HEK293 (cell line): ENCODE measurements at regions not wholly inside any gene's neighbourhood (a gene's known extent, or its start where the extent isn't known, plus 50 kb on each side); places are given as distances from the start of the nearest gene placed in this dataset.
A peak's percentile ranks its signal among the peaks of the same experiment; 100 is the strongest.

Source experiments
- CTCF ChIA-PET: fragments of 350-600 bp; formaldehyde crosslinking; extraction: SDS; loops from one replicate; lab custom pipeline; 2021; ENCODE audit warnings: antibody characterized with exemption; lab: Yijun Ruan, JAX
- POLR2A ChIA-PET: fragments of 300-600 bp; formaldehyde crosslinking; extraction: SDS; loops from one replicate; lab custom pipeline; 2020; ENCODE audit warnings: antibody characterized with exemption, inconsistent platforms; lab: Yijun Ruan, JAX
- H3K27ac ChIP-seq: fragments of 200-500 bp; sonication (Bioruptor generic); 2 replicates; pipeline ENCODE4 v1.5.1; 2014; ENCODE audit warnings: low read depth, low read length, control low read depth, inconsistent platforms; ENCODE audit errors: extremely low read depth
- H3K36me3 ChIP-seq, 2 experiments: fragments of 200-500 bp in 1 of 2; sonication (Bioruptor generic) in 1 of 2; 1 replicate in 1 of 2; 2 replicates in 1 of 2; pipeline ENCODE4 v1.5.1; 2014 to 2017; ENCODE audit warnings: inconsistent platforms in 2 of 2, low read length in 2 of 2; ENCODE audit not compliant: control insufficient read depth in 2 of 2, insufficient read depth in 1 of 2
- H3K4me1 ChIP-seq: fragments of 200-500 bp; sonication (Bioruptor generic); 2 replicates; pipeline ENCODE4 v1.5.1; 2014; ENCODE audit warnings: mild to moderate bottlenecking, low read length, inconsistent platforms; ENCODE audit not compliant: control insufficient read depth, insufficient read depth
- H3K4me3 ChIP-seq: 2 replicates; pipeline ENCODE4 v1.5.1; 2011; ENCODE audit warnings: low read depth, mild to moderate bottlenecking, control low read depth, low read length, moderate library complexity
- H3K9me3 ChIP-seq: fragments of 200-500 bp; sonication (Bioruptor generic); 2 replicates; pipeline ENCODE4 v1.5.1; 2014; ENCODE audit warnings: low read depth, low read length, inconsistent platforms; ENCODE audit not compliant: control insufficient read depth, insufficient read depth
- EGR2 ChIP-seq: fragments of 450-650 bp; formaldehyde crosslinking; IDR thresholded peaks from 2 replicates; pipeline ENCODE4 v1.5.1; 2016; ENCODE audit warnings: low read depth, missing biosample characterization, missing genetic modification characterization
- IKZF3 ChIP-seq: fragments of 450-650 bp; IDR thresholded peaks from 2 replicates; pipeline ENCODE4 v1.5.0; 2018; ENCODE audit warnings: missing biosample characterization, mild to moderate bottlenecking, missing genetic modification characterization, moderate library complexity
- KLF8 ChIP-seq: fragments of 450-650 bp; formaldehyde crosslinking; IDR thresholded peaks from 2 replicates; pipeline ENCODE4 v1.5.1; 2016; ENCODE audit warnings: missing biosample characterization, missing genetic modification characterization
- MZF1 ChIP-seq: fragments of 450-650 bp; formaldehyde crosslinking; IDR thresholded peaks from 2 replicates; pipeline ENCODE4 v1.5.1; 2017; ENCODE audit warnings: missing biosample characterization, missing genetic modification characterization, borderline replicate concordance
- PRDM1 ChIP-seq: fragments of 450-650 bp; formaldehyde crosslinking; IDR thresholded peaks from 2 replicates; pipeline ENCODE4; 2016; ENCODE audit warnings: missing biosample characterization, missing genetic modification characterization
- ZBTB20 ChIP-seq: fragments of 450-650 bp; formaldehyde crosslinking; IDR thresholded peaks from 2 replicates; pipeline ENCODE4 v1.5.1; 2016; ENCODE audit warnings: missing biosample characterization, missing genetic modification characterization
- ZEB2 ChIP-seq: fragments of 450-650 bp; formaldehyde crosslinking; IDR thresholded peaks from 2 replicates; pipeline ENCODE4 v1.5.1; 2016; ENCODE audit warnings: missing biosample characterization, missing genetic modification characterization
- ZFP69B ChIP-seq: fragments of 450-650 bp; formaldehyde crosslinking; IDR thresholded peaks from 2 replicates; pipeline ENCODE4 v1.5.1; 2016; ENCODE audit warnings: missing biosample characterization, missing genetic modification characterization
- ZIC2 ChIP-seq: fragments of 450-650 bp; formaldehyde crosslinking; IDR thresholded peaks from 2 replicates; pipeline ENCODE4 v1.5.1; 2016; ENCODE audit warnings: missing biosample characterization, missing genetic modification characterization
- ZNF121 ChIP-seq: fragments of 450-650 bp; formaldehyde crosslinking; IDR thresholded peaks from 2 replicates; pipeline ENCODE4 v1.5.1; 2016; ENCODE audit warnings: missing biosample characterization, missing genetic modification characterization
- ZNF133 ChIP-seq: fragments of 450-650 bp; formaldehyde crosslinking; IDR thresholded peaks from 2 replicates; pipeline ENCODE4 v1.5.1; 2016; ENCODE audit warnings: missing biosample characterization, missing genetic modification characterization
- ZNF148 ChIP-seq: fragments of 450-650 bp; formaldehyde crosslinking; IDR thresholded peaks from 2 replicates; pipeline ENCODE4 v1.5.0; 2017; ENCODE audit warnings: missing biosample characterization, missing genetic modification characterization, borderline replicate concordance
- ZNF157 ChIP-seq: fragments of 450-650 bp; formaldehyde crosslinking; IDR thresholded peaks from 2 replicates; pipeline ENCODE4 v1.5.1; 2016; ENCODE audit warnings: missing biosample characterization, missing genetic modification characterization
- ZNF16 ChIP-seq: fragments of 450-650 bp; formaldehyde crosslinking; IDR thresholded peaks from 2 replicates; pipeline ENCODE4 v1.5.1; 2016; ENCODE audit warnings: low read depth, missing biosample characterization, missing genetic modification characterization
- ZNF175 ChIP-seq: fragments of 450-650 bp; formaldehyde crosslinking; IDR thresholded peaks from 2 replicates; pipeline ENCODE4 v1.5.1; 2016; ENCODE audit warnings: missing biosample characterization, missing genetic modification characterization
- ZNF211 ChIP-seq: fragments of 450-650 bp; formaldehyde crosslinking; IDR thresholded peaks from 2 replicates; pipeline ENCODE4 v1.5.1; 2016; ENCODE audit warnings: low read depth, missing biosample characterization, missing genetic modification characterization
- ZNF23 ChIP-seq: fragments of 450-650 bp; formaldehyde crosslinking; IDR thresholded peaks from 2 replicates; pipeline ENCODE4 v1.5.1; 2016; ENCODE audit warnings: missing biosample characterization, missing genetic modification characterization, borderline replicate concordance
- ZNF266 ChIP-seq: fragments of 450-650 bp; formaldehyde crosslinking; IDR thresholded peaks from 2 replicates; pipeline ENCODE4 v1.5.1; 2016; ENCODE audit warnings: missing biosample characterization, missing genetic modification characterization, low read depth
- ZNF335 ChIP-seq: fragments of 450-650 bp; formaldehyde crosslinking; conservative IDR thresholded peaks from 2 replicates; pipeline ENCODE4 v1.5.1; 2016; ENCODE audit warnings: missing biosample characterization, missing genetic modification characterization
- ZNF341 ChIP-seq: fragments of 450-650 bp; formaldehyde crosslinking; IDR thresholded peaks from 2 replicates; pipeline ENCODE4; 2016; ENCODE audit warnings: low read depth, missing biosample characterization, missing genetic modification characterization
- ZNF394 ChIP-seq: fragments of 450-650 bp; formaldehyde crosslinking; IDR thresholded peaks from 2 replicates; pipeline ENCODE4 v1.5.1; 2016; ENCODE audit warnings: missing biosample characterization, missing genetic modification characterization, mild to moderate bottlenecking, moderate library complexity, borderline replicate concordance
- ZNF544 ChIP-seq: fragments of 450-650 bp; formaldehyde crosslinking; IDR thresholded peaks from 2 replicates; pipeline ENCODE4 v1.5.0; 2017; ENCODE audit warnings: missing biosample characterization, missing genetic modification characterization
- ZNF558 ChIP-seq: fragments of 450-650 bp; formaldehyde crosslinking; IDR thresholded peaks from 2 replicates; pipeline ENCODE4 v1.5.1; 2016; ENCODE audit warnings: missing biosample characterization, missing genetic modification characterization
- ZNF621 ChIP-seq: fragments of 450-650 bp; formaldehyde crosslinking; IDR thresholded peaks from 2 replicates; pipeline ENCODE4 v1.5.1; 2017; ENCODE audit warnings: missing biosample characterization, missing genetic modification characterization
- ZNF654 ChIP-seq: fragments of 450-650 bp; formaldehyde crosslinking; IDR thresholded peaks from 2 replicates; pipeline ENCODE4 v1.5.1; 2016; ENCODE audit warnings: low read depth, missing biosample characterization, missing genetic modification characterization
- ZNF692 ChIP-seq: fragments of 450-650 bp; formaldehyde crosslinking; IDR thresholded peaks from 2 replicates; pipeline ENCODE4 v1.5.1; 2016; ENCODE audit warnings: missing biosample characterization, missing genetic modification characterization
- ZNF747 ChIP-seq: fragments of 450-650 bp; formaldehyde crosslinking; IDR thresholded peaks from 2 replicates; pipeline ENCODE4 v1.5.1; 2016; ENCODE audit warnings: missing biosample characterization, missing genetic modification characterization
- ZSCAN30 ChIP-seq: fragments of 450-650 bp; IDR thresholded peaks from 2 replicates; pipeline ENCODE4 v1.5.1; 2018; ENCODE audit warnings: missing biosample characterization, mild to moderate bottlenecking, missing genetic modification characterization, moderate library complexity

- TF ChIP-seq ZNF148 (tag by site-specific recombination) (no peak), PRDM1 (tag by site-specific recombination) (peak; percentile 70), ZNF175 (tag by site-specific recombination) (no peak), EGR2 (tag by site-specific recombination) (peak; percentile 12; the same call in 1 of the 2 replicates), ZNF341 (tag by site-specific recombination) (peak; percentile 27; the same call in 1 of the 2 replicates), ZNF121 (tag by site-specific recombination) (no peak), ZFP69B (peak; percentile 87), ZIC2 (tag by site-specific recombination) (peak; percentile 88)
- TF ChIP-seq, all 188 proteins: peak for 15
Measured at GRCh38 chr11:116461789-116462188, 311.0 kb downstream of the BUD13 start (continued).

- H3K27ac ChIP-seq: no peak overlapping the region
- H3K9me3 ChIP-seq: no peaks in the 10 kb centered on the region
- H3K4me1 ChIP-seq: peaks cover 9% of the 10 kb centered on the region
- ChIA-PET POLR2A (no interaction called here), CTCF (interaction anchor here (0.5 to 1.3 kb wide), 2 partner anchors 39 to 182 kb away, joined by 3 read pairs; no protein-coding TSS in a partner anchor)
- TF ChIP-seq ZNF211 (tag by site-specific recombination): no peak
- TF ChIP-seq ZNF621 (tag by site-specific recombination): no peak
- no peak for TF ChIP-seq ZNF23 (tag by site-specific recombination)
- no peak for TF ChIP-seq ZNF133 (tag by site-specific recombination)
- no peak for TF ChIP-seq ZNF266 (tag by site-specific recombination)
- no peak for TF ChIP-seq ZNF335 (tag by site-specific recombination)
- TF ChIP-seq ZEB2 (tag by site-specific recombination): no peak
- TF ChIP-seq IKZF3 (tag by site-specific recombination): 0 out of 2 replicates have a peak, but pooled peaks have one; percentile 12
- H3K4me3 ChIP-seq: no peak overlapping the region
- no peaks in the 10 kb centered on the region for H3K36me3 ChIP-seq
Measured at GRCh38 chr11:116460156-116460920, 312.4 kb downstream of the BUD13 start.

- peaks cover 9% of the 10 kb centered on the region for H3K4me1 ChIP-seq
- POLR2A ChIA-PET: no interaction called here
- H3K4me3 ChIP-seq: no peak overlapping the region
- CTCF ChIA-PET: interaction anchor here (1.3 kb wide), 1 partner anchor 40 kb away, joined by 3 read pairs; no protein-coding TSS in a partner anchor
- no peaks in the 10 kb centered on the region for H3K36me3 ChIP-seq
- no peaks in the 10 kb centered on the region for H3K9me3 ChIP-seq
- peak overlapping the region; percentile 58; the same call in 1 of the 2 replicates for H3K27ac ChIP-seq
- no peak for TF ChIP-seq ZNF558 (tag by site-specific recombination)
- TF ChIP-seq KLF8 (tag by site-specific recombination): no peak
- no peak for TF ChIP-seq ZNF157 (tag by site-specific recombination)
- no peak for TF ChIP-seq ZNF16
- TF ChIP-seq ZNF692 (tag by site-specific recombination): no peak
- TF ChIP-seq ZNF544: no peak
- no peak for TF ChIP-seq ZNF654 (tag by site-specific recombination)
- TF ChIP-seq ZBTB20 (tag by site-specific recombination): 0 out of 2 replicates have a peak, but pooled peaks have one; percentile 15
- peak; percentile 84; the same call in 1 of the 2 replicates for TF ChIP-seq ZNF394 (tag by site-specific recombination)
- TF ChIP-seq MZF1: no peak
- no peak for TF ChIP-seq ZNF747 (tag by site-specific recombination)
- peak; percentile 23; the same call in 1 of the 2 replicates for TF ChIP-seq ZSCAN30 (tag by site-specific recombination)
Measured at GRCh38 chr11:116459185-116460045, 313.4 kb downstream of the BUD13 start.
